SKM-1 (cell line): ENCODE measurements at regions not wholly inside any gene's neighbourhood (a gene's known extent, or its start where the extent isn't known, plus 50 kb on each side); places are given as distances from the start of the nearest gene placed in this dataset.
"Not testable (repeated sequence)": the region's sequence is repeated elsewhere in the genome, so short reads cannot be mapped to it uniquely, and the experiment has no call there.

Experiments
- DNase-seq: peaks from one replicate; lab custom pipeline; 2025; ENCODE audit not compliant: unreplicated experiment; lab: John Stamatoyannopoulos, UW

GRCh38 chr3:190193210-190193609 lies 72.5 kb upstream of the P3H2 start:
- no peak for DNase-seq

GRCh38 chr3:190192739-190193138 lies 72.0 kb upstream of the P3H2 start:
- DNase-seq = no peak

- DNase-seq = no peak
These were observed 71.4 kb upstream of the P3H2 start for GRCh38 chr3:190192087-190192486.

- DNase-seq = no peak
These were observed 67.5 kb upstream of the P3H2 start for GRCh38 chr3:190188197-190188596.

DNA sequence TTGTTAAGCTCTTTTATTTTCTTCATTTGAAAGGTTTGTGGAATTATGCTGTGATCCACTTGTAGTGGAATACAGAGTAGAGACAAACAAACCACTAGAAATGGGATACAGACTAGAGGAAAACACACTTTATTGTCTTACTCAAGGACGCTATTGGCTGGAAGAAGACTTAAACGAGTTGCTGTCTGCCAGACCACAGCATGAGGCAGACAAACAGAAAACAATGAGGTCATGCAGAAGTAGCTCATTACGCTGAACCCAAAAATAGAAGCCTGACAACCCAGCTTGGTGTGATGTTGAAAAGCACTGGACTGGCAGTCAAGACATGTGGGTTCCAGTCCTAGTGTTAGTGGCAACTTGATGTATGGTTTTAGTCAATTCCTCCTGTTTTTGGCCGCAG lies 62.4 kb upstream of the P3H2 start:
- no peak for DNase-seq

DNA sequence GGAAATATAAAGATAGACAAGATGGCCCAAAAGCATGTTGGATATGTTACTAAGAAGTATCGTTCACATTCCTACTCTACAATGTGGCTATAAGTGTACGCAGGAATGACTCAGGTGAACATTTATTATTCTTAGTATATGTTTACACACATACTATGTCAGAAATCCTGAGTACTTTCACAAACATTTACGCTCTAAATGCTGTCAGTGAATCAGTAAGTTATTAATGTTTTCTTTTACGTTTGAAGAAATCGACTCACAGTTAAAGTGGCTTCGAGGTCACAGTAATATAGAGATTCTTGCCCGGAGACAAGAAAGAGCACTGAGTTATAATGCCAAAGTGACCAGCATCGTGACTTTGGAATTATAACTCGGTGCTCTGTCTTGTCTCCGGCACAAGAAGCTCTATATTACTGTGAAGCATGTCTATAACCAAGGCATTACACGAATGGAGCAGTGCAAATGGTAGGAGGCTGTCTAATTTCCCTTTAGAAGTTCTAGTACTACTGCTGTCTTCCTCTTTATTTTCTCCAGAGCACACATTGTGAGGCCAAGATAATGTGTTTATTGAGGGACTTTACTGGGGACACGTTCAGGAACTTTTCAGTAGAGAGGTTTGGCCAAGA lies 61.8 kb upstream of the P3H2 start:
- no peak for DNase-seq

- DNase-seq = no peak
These were observed 59.6 kb upstream of the P3H2 start for GRCh38 chr3:190180268-190180667.

DNA sequence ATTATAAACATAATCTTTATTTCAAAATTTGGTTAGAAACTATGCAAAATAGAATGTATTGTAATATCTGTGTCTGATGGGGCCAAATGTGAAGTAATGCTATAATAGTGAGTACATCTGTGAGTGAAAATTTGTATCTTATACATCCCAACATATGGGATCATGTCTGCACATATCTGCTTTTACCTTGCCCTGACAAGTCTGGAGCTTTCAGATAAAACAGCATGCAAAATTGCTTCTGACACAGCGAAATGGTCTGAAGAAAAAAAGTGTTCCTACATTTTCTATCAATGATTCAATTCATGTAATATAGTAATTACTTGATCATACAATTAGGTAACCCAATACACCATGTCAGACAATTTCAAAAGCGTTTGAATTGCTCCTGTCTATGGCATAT lies 58.1 kb upstream of the P3H2 start:
- no peak for DNase-seq

GRCh38 chr3:190176933-190177525 lies 56.3 kb upstream of the P3H2 start:
- DNase-seq = not testable (repeated sequence)

DNA sequence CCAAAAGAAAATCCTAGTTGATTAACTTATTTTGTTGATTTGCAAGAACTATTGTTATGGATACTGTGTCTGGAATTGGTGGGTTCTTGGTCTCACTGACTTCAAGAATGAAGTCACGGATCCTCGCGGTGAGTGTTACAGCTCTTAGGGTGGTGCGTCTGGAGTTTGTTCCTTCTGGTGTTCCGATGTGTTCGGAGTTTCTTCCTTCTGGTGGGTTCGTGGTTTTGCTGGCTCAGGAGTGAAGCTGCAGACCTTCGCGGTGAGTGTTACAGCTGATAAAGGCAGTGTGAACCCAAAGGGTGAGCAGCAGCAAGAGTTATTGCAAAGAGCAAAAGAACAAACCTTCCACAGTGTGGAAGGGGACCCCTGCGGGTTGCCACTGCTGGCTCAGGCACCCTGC lies 55.4 kb upstream of the P3H2 start:
- DNase-seq = not testable (repeated sequence)

GRCh38 chr3:190175490-190175889 lies 54.8 kb upstream of the P3H2 start:
- no peak for DNase-seq

DNA sequence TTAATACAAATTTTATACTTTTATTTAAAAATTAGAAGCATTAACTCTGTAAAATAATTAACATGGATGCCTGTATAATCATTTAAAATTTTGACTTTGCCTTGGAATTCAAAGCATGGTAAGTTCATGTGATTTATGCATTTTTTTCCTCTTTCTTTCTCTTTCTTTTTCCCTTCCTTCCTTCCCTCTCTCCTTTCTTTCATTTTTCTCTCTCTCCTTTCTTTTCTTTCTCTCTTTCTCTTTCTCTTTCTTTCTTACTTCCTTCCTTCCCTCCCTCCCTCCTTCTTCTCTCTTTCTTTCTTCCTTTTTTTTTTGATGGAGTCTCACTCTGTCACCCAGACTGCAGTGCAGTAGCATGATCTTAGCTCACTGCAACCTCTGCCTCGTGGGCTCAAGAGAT lies 53.8 kb upstream of the P3H2 start:
- no peak for DNase-seq

DNA sequence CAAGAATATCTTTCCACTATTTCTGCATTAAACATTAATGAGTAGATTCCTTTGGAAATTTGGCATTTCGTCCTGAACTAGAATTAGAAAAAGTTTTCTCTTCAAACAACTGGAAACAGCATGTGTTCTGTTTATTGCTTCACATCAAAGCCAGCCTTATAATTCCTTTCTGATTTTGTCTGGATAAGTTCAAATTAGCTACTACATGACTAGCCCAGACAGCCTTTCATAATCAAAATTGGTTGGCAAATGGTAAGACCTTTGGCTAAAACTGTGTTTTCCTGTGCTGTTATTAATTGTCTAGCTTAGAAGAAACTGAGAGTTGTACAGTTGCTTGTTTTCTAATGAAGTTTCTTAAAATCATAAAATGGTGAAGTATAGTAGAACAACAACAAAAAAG lies 52.7 kb upstream of the P3H2 start:
- no peak for DNase-seq

- DNase-seq = no peak
These were observed 52.1 kb upstream of the P3H2 start for GRCh38 chr3:190172751-190173150.
